Spleen (tissue), 11 donors: ENCODE measurements at regions not wholly inside any gene's neighbourhood (a gene's known extent, or its start where the extent isn't known, plus 50 kb on each side); places are given as distances from the start of the nearest gene placed in this dataset.

ENCODE experiments used
- DNase-seq: peaks from one replicate; pipeline ENCODE4 v3.0.0-alpha.2; 2020
- H3K27ac ChIP-seq, 8 donors: fragments of 200-600 bp; sonication (generic) in 7 of 8; 1 replicate in 4 of 8; 2 replicates in 4 of 8; pipeline versions ENCODE4 v1.5.0 to v1.8.0; 2016 to 2021; ENCODE audit warnings: inconsistent platforms in 4 of 8, mild to moderate bottlenecking in 4 of 8, moderate library complexity in 1 of 8
- H3K27me3 ChIP-seq, 7 donors: fragments of 200-600 bp; sonication (generic) in 6 of 7; replicated peaks in 1 of 7; 1 replicate in 4 of 7; 2 replicates in 3 of 7; pipeline versions ENCODE4 v1.5.0 to v1.8.0; 2016 to 2021; ENCODE audit warnings: inconsistent platforms in 3 of 7, mild to moderate bottlenecking in 1 of 7
- H3K36me3 ChIP-seq, 6 donors: fragments of 200-600 bp; sonication (generic) in 5 of 6; 1 replicate in 4 of 6; 2 replicates in 2 of 6; pipeline versions ENCODE4 v1.5.0 to v1.8.0; 2016 to 2021; ENCODE audit warnings: inconsistent platforms in 2 of 6
- H3K4me1 ChIP-seq, 6 donors: fragments of 200-600 bp; sonication (generic) in 5 of 6; 1 replicate in 3 of 6; 2 replicates in 3 of 6; pipeline versions ENCODE4 v1.5.0 to v1.8.0; 2016 to 2021; ENCODE audit warnings: inconsistent platforms in 3 of 6
- H3K4me3 ChIP-seq, 8 donors: fragments of 200-600 bp; sonication (generic) in 7 of 8; 1 replicate in 4 of 8; 2 replicates in 4 of 8; pipeline versions ENCODE4 v1.5.0 to v1.8.0; 2016 to 2021; ENCODE audit warnings: inconsistent platforms in 4 of 8, mild to moderate bottlenecking in 4 of 8, moderate library complexity in 2 of 8
- H3K9me3 ChIP-seq, 8 donors: fragments of 200-600 bp; sonication (generic) in 7 of 8; 1 replicate in 4 of 8; 2 replicates in 4 of 8; pipeline versions ENCODE4 v1.5.0 to v1.8.0; 2016 to 2021; ENCODE audit warnings: inconsistent platforms in 4 of 8
- POLR2A ChIP-seq, 3 donors: fragments of 450-650 bp; IDR thresholded peaks; one replicate each; pipeline ENCODE4 v1.5.1; 2017; ENCODE audit warnings: antibody characterized with exemption in 3 of 3, mild to moderate bottlenecking in 1 of 3
- POLR2AphosphoS5 ChIP-seq, 3 donors: sonication (generic); formaldehyde crosslinking; IDR thresholded peaks; one replicate each; pipeline ENCODE4 v1.5.1; 2017; ENCODE audit warnings: antibody characterized with exemption in 3 of 3
- WGBS, 5 donors: extraction: QIAGEN DNeasy Blood & Tissue Kit in 3 of 5; methylation state at CpG; one replicate each; pipeline versions ENCODE4 v1.1.5 to v1.1.7; 2013 to 2018; 5-methylcytosine and 5-hydroxymethylcytosine counted together
- intact Hi-C: fragments of 100-400 bp; cut with DNase I; formaldehyde crosslinking; loops from one replicate; pipeline ENCODE4 v1.15.0; 2023; ENCODE audit warnings: low total_unique reads
- TF ChIP-seq, protein P1 (sequence below), 11 experiments: fragments of 200-600 bp in 7 of 11; fragments of 450-650 bp in 4 of 11; sonication (generic) in 4 of 11; IDR thresholded peaks in 8 of 11; conservative IDR thresholded peaks in 3 of 11; 1 replicate in 7 of 11; 2 replicates in 4 of 11; pipeline versions ENCODE4 v1.4.0 to v1.8.0; 2016 to 2021; ENCODE audit warnings: antibody characterized with exemption in 11 of 11, inconsistent platforms in 4 of 11, mild to moderate bottlenecking in 1 of 11
- donor health status: healthy with polysubstance abuse.
- donor health status: DM: no; HTN: no; CAD: no; lungs with moderate emphysema.
- donor health status: DM: no; HTN: no; CAD: no.
- donor health status: Bipolar disorder and iron deficiency.
- donor health status: healthy.
- donor health status: DM: no; HTN: no; CAD: no.
- donor health status: DM: yes; HTN: yes; CAD: no.

DNA sequence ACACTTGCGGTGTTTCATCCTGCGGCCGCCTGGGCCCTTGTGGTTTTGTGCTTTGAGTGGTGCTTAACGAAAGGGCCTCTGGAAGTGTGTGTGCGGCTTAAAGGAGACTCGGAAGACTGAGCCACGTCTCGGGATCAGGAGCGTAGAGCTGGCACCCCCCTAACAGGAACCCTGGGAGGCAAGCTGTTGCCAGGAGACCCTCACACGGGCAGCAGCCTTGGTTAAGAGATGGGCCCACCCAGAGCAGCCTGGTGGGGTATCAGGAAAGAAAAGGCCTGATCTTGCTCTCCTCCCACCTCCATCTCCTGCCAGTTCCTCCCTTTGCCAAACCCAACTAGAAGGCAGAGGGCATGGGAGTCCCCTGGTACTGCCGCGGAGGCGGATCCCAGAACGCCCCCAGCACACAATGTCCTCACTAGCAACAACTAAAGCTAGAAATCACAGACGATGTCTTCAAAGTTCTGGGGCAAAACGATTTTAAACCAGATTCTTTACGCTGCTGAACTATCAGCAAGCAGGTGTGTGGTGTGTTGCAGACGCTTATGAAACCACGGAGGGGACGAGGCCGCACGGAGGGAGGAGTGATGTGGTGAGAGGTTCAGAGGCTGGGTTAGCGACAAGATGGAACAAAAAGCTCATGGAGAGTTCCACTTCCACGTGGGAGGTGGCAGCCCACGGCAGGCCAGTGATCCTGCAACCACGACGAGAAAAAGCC, 67.0 kb upstream of the INPP5A start:
- peaks cover 0 to 23% (median 4%) of the 10 kb centered on the region in 6 donors for H3K4me1 ChIP-seq
- WGBS, 5 donors, result 62 to 70% (median 70%) methylated on average over 27 of the region's 27 CpGs
- peak; percentile 52 for DNase-seq
- H3K36me3 ChIP-seq, result no peaks in the 10 kb centered on the region
- peak overlapping the region in 1 of 8 donors; percentile 66 for H3K27ac ChIP-seq
- H3K4me3 ChIP-seq, result no peak overlapping the region
- H3K9me3 ChIP-seq, result peaks cover 0 to 14% (median 9%) of the 10 kb centered on the region in 8 donors
- intact Hi-C loops, result no loop called here
- no peak for TF ChIP-seq POLR2A (IDR thresholded peaks at IDR 0.05)
- TF ChIP-seq, protein P1, sequence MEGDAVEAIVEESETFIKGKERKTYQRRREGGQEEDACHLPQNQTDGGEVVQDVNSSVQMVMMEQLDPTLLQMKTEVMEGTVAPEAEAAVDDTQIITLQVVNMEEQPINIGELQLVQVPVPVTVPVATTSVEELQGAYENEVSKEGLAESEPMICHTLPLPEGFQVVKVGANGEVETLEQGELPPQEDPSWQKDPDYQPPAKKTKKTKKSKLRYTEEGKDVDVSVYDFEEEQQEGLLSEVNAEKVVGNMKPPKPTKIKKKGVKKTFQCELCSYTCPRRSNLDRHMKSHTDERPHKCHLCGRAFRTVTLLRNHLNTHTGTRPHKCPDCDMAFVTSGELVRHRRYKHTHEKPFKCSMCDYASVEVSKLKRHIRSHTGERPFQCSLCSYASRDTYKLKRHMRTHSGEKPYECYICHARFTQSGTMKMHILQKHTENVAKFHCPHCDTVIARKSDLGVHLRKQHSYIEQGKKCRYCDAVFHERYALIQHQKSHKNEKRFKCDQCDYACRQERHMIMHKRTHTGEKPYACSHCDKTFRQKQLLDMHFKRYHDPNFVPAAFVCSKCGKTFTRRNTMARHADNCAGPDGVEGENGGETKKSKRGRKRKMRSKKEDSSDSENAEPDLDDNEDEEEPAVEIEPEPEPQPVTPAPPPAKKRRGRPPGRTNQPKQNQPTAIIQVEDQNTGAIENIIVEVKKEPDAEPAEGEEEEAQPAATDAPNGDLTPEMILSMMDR (IDR thresholded peaks at IDR 0.05 in 8 of 11, conservative IDR thresholded peaks at IDR 0.05 in 3 of 11), result no peak
- TF ChIP-seq POLR2AphosphoS5 (IDR thresholded peaks at IDR 0.05), result no peak
- H3K27me3 ChIP-seq, result peaks cover 0 to 15% (median 0%) of the 10 kb centered on the region in 7 donors

DNA sequence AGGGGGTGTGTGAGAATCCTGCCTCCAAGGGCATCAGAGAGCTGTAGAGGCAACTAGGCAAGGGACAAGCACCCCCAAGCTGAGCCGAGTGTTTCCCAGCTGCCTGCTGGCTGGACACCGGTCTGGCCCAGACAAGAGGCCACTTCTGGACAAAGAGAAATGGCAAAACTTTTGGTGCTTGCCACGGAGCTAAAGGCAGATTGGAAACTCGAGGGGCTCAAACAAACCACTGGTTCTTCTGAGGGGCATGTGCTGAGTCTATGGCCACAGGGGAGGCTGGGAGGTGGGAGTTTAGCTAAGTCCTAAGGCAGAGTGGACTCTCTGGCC, 66.5 kb upstream of the INPP5A start:
- no peak for DNase-seq
- WGBS, 5 donors, result 84 to 92% (median 87%) methylated on average over 4 of the region's 4 CpGs

DNA sequence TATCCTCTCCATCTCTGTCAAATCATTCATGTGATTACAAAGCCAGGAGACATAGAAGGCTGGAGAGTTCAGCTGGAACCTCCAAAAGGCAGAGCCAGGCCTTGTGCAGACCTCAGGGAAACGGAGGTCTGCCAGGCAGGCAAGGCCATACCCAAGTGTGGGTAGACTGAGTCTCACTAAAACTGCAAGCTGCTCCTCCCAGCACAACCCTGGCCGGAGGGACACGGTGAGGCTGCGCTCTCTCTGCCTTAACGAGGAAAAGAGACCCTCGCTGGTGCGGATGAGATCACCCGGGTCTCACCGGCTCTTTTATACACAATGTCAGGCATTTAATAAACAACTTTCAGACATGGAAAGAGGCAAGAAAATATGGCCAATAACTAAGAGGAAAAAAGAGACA, 66.1 kb upstream of the INPP5A start:
- Histone ChIP-seq H3K4me1 (peaks cover 0 to 23% (median 2%) of the 10 kb centered on the region in 6 donors), H3K27me3 (peaks cover 0 to 20% (median 0%) of the 10 kb centered on the region in 7 donors), H3K9me3 (peaks cover 0 to 14% (median 9%) of the 10 kb centered on the region in 8 donors), H3K4me3 (no peak overlapping the region), H3K36me3 (no peaks in the 10 kb centered on the region), H3K27ac (no peak overlapping the region)
- intact Hi-C loops, result no loop called here
- DNase-seq, result peak; percentile 56
- WGBS, 5 donors, result 91 to 97% (median 94%) methylated on average over 9 of the region's 9 CpGs
- TF ChIP-seq, protein P1 (IDR thresholded peaks at IDR 0.05 in 8 of 11, conservative IDR thresholded peaks at IDR 0.05 in 3 of 11), result no peak
- TF ChIP-seq POLR2A (IDR thresholded peaks at IDR 0.05), result no peak
- TF ChIP-seq POLR2AphosphoS5 (IDR thresholded peaks at IDR 0.05), result no peak

More for the DNA sequence above, 66.5 kb upstream of the INPP5A start:
- Histone ChIP-seq H3K27ac (no peak overlapping the region), H3K4me1 (peaks cover 0 to 23% (median 3%) of the 10 kb centered on the region in 6 donors), H3K27me3 (peaks cover 0 to 16% (median 0%) of the 10 kb centered on the region in 7 donors), H3K9me3 (peaks cover 0 to 14% (median 9%) of the 10 kb centered on the region in 8 donors), H3K36me3 (no peaks in the 10 kb centered on the region), H3K4me3 (no peak overlapping the region)
- TF ChIP-seq, protein P1 (IDR thresholded peaks at IDR 0.05 in 8 of 11, conservative IDR thresholded peaks at IDR 0.05 in 3 of 11), result no peak
- TF ChIP-seq POLR2A (IDR thresholded peaks at IDR 0.05) (no peak), POLR2AphosphoS5 (IDR thresholded peaks at IDR 0.05) (no peak)
- intact Hi-C loops, result no loop called here

DNA sequence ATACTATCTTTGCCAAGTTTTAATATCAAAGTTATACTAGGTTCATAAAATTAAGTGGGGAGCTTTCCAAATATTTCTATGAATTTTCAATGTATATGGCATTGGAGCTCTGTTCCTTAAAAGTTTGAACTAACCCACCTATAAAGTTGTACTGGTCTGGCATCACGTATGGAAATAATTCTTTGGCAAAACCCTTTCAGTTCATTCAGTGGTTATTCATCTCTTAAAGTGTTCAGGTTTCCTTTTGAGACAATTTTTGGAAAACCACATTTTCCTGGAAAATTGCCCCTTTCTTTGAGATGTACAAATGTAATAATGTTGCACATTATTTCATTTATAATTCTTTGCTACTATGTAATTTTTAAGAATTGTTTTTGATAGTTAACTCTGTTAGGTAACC, 62.5 kb upstream of the INPP5A start:
- Histone ChIP-seq H3K27ac (no peak overlapping the region), H3K4me3 (no peak overlapping the region), H3K27me3 (peaks cover 0 to 41% (median 0%) of the 10 kb centered on the region in 7 donors), H3K36me3 (no peaks in the 10 kb centered on the region), H3K4me1 (peaks cover 0 to 2% (median 0%) of the 10 kb centered on the region in 6 donors), H3K9me3 (peaks cover 0 to 14% (median 9%) of the 10 kb centered on the region in 8 donors)
- TF ChIP-seq POLR2AphosphoS5 (IDR thresholded peaks at IDR 0.05) (no peak), POLR2A (IDR thresholded peaks at IDR 0.05) (no peak)
- TF ChIP-seq, protein P1 (IDR thresholded peaks at IDR 0.05 in 8 of 11, conservative IDR thresholded peaks at IDR 0.05 in 3 of 11), result no peak
- no peak for DNase-seq
- intact Hi-C loops, result no loop called here
- 68 to 84% (median 73%) methylated on average over 1 of the region's 1 CpG for WGBS, 5 donors
